H1 (cell line): ENCODE measurements at regions not wholly inside any gene's neighbourhood (a gene's known extent, or its start where the extent isn't known, plus 50 kb on each side); places are given as distances from the start of the nearest gene placed in this dataset.

ENCODE experiments used
- ATF3 ChIP-seq: IDR thresholded peaks from 2 replicates; pipeline ENCODE4 v1.6.1; 2011; ENCODE audit warnings: low read depth, mild to moderate bottlenecking, low read length; ENCODE audit not compliant: insufficient read depth
- BACH1 ChIP-seq: IDR thresholded peaks from 2 replicates; pipeline ENCODE4 v1.6.1; 2012; ENCODE audit warnings: low read length, improper control_type of control experiment
- CBX8 ChIP-seq: fragments of 300-800, 300-1000 bp; sonication (generic); IDR thresholded peaks from 2 replicates; pipeline ENCODE4 v1.7.1; 2016; ENCODE audit warnings: low read depth, low read length, borderline replicate concordance
- CHD1 ChIP-seq: IDR thresholded peaks from 2 replicates; pipeline ENCODE4 v1.6.1; 2012; ENCODE audit warnings: low read depth, low read length, improper control_type of control experiment
- CHD7 ChIP-seq: fragments of 300-600 bp; sonication (generic); IDR thresholded peaks from 2 replicates; pipeline ENCODE4 v1.7.1; 2012; ENCODE audit warnings: low read length, moderate library complexity, mild to moderate bottlenecking, inconsistent platforms; ENCODE audit not compliant: insufficient replicate concordance
- JUND ChIP-seq: IDR thresholded peaks from 2 replicates; pipeline ENCODE4 v1.6.1; 2011; ENCODE audit warnings: mild to moderate bottlenecking, improper control_type of control experiment, low read length
- PHF8 ChIP-seq: fragments of 200-600 bp; sonication (generic); conservative IDR thresholded peaks from 2 replicates; pipeline ENCODE4 v1.7.1; 2012; ENCODE audit warnings: low read depth, mild to moderate bottlenecking, inconsistent platforms, low read length, moderate library complexity
- SIN3A ChIP-seq, 2 experiments: IDR thresholded peaks in 1 of 2; conservative IDR thresholded peaks in 1 of 2; 2 replicates each; pipeline ENCODE4 v1.6.1; 2011 to 2012; ENCODE audit warnings: low read length in 2 of 2, improper control_type of control experiment in 1 of 2, low read depth in 1 of 2, mild to moderate bottlenecking in 1 of 2
- SRF ChIP-seq: IDR thresholded peaks from 2 replicates; pipeline ENCODE4 v1.6.1; 2011; ENCODE audit warnings: mild to moderate bottlenecking, low read depth, low read length, moderate library complexity
- USF2 ChIP-seq: IDR thresholded peaks from 2 replicates; pipeline ENCODE4 v1.6.1; 2011; ENCODE audit warnings: low read length, improper control_type of control experiment

GRCh38 chr1:215453440-215453839 is 113.7 kb upstream of the KCTD3 start (continued):
- TF ChIP-seq CHD7: no peak
- TF ChIP-seq ATF3: no peak
- TF ChIP-seq SIN3A (conservative IDR thresholded peaks at IDR 0.05 in 1 of 2, IDR thresholded peaks at IDR 0.05 in 1 of 2; ENCODE audit: low read depth in 1 of 2, low read length in 2 of 2): no peak
- TF ChIP-seq JUND: no peak
- TF ChIP-seq BACH1: no peak
- TF ChIP-seq CBX8: no peak
- TF ChIP-seq USF2: no peak
- no peak for TF ChIP-seq PHF8
- TF ChIP-seq CHD1: no peak
- no peak for TF ChIP-seq SRF
